D341Med (cell line): ENCODE measurements at regions not wholly inside any gene's neighbourhood (a gene's known extent, or its start where the extent isn't known, plus 50 kb on each side); places are given as distances from the start of the nearest gene placed in this dataset.

ENCODE experiments used
- DNase-seq: peaks from one replicate; pipeline ENCODE4 v3.0.0; 2012; ENCODE audit warnings: low spot score

DNA sequence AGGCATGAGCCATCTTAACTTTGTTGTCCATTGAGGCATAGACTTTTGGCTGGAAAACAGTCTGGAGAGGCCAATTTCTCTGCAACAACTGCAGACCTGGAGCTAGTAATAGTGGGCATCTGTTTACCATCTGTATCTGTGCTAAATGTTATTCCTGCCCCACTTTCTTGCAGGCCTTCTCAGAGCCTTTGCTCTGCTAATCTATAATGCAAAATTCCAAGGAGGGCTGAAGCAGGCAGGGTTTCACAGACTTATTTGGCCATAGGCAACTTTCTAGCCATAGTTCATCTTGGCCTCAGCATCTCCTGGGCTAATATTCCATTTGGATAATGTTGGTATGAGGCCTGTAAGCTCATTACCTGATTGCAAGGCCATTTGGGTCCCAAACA, 124.5 kb upstream of the CSF3R start:
- no peak for DNase-seq

DNA sequence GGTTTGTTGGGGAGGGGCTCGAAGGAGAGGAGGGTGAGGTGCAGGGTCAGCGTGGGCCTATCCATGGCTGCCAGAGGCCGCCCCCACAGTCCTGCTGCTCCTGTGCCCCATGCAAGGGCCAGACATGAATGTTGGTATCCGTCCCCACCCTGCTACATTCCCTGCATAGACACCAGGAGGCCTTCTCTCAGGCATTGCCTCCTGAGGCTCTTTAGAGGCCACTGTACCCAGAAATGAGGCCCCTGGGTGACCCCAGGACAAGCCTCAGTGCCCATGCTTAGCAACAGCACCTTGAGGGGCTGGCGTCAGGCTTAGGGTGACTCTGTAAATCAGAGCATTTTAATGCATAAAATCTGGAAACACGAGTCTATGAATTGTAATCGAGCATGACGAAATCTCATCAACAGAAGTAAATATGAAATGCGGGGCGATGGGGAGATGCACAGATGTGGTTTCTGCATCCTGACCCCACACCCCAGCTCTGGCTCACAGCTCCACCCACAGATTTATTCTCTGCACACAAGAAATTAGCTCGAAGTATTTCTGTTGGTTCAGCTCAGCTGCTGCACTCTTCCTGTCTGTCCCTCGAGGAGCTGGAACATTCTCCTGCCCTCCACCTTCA, 124.0 kb upstream of the CSF3R start:
- DNase-seq = no peak

DNA sequence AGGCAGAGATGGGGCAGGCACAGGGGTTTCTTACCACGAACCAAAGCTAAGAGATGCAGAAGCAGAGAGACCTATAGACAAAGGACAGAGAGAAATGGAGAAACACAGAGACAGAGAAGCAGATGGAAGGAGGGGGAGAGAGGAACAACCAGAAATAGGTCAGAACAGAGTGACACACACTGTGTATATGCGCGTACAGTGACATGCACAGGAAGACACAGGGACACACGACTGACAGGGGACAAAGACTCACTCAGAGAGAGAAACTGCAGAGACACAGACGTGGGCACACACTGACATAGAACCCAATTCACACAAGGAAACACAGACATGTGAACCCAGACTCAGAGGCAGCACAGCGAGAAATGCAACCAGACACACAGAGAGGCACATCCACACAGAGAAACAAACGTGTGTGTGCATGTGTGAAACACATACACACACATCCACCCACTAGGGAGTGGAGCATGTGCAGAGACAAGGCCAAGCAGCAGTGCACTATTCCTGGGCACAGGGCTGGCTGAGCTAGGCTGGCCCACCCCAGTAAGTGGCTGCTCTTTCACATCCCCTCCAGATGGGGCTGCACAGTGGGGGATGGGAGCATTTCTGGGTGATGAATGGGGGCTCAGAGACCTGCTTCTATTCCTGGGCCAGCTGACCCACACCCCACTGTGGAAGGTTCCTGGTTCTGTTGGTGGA, 123.4 kb upstream of the CSF3R start:
- DNase-seq = no peak

DNA sequence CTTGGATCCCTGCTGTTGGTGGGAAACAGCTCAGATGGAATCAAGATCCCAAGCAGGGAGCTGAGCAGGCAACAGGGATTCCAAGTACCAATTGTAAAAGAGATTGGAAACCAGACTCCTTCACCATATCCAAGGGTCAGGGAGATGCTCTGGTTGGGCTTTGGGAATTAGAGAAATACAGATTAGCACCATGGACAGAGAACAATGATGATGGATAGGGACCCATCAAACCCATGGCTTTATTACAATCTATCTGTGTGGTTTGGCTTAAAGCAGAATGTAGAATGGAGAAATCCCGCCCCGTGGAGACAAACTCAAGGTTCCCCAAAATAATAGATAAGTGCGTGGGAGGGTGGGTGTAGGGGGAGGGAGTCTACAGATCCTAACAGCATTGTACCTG, 120.7 kb upstream of the CSF3R start:
- DNase-seq = no peak

DNA sequence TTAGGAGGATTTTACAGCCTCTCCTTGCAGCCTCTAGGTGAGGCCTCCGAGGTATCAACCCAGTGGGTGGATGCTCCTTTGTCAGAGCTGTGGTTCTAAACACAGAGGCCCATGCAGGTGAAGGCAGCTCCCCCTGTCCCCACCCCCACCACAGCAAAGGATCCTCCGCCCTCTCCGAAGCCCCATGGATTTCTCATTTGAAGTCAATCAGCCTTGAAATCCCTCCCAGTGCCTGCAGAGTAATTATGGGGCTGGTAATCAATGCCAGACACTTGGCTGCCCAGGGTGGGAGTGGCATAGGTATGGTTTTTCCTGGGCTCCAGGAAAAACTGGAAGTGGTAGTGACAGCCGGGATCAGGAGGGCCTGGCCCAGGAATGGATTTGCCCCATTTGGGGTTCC, 119.5 kb upstream of the CSF3R start:
- DNase-seq = no peak

DNA sequence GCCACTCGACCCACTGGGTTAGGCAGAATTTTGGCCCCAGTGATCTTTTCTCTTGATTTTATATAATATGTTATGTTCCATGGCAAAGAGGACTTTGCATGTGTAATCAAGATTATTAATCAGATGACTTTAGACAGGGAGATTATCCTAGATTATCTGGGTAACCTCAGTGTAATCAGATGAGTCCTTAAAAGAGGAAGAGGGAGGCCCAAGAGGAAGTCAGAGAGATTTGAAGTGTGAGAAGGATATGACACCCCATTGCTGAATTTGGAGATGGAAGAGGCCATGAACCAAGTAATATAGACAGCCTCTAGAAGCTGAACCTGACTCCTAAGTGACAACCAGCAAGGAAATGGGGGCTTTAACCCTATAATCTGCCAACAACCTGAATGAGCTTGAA, 117.1 kb upstream of the CSF3R start:
- no peak for DNase-seq

DNA sequence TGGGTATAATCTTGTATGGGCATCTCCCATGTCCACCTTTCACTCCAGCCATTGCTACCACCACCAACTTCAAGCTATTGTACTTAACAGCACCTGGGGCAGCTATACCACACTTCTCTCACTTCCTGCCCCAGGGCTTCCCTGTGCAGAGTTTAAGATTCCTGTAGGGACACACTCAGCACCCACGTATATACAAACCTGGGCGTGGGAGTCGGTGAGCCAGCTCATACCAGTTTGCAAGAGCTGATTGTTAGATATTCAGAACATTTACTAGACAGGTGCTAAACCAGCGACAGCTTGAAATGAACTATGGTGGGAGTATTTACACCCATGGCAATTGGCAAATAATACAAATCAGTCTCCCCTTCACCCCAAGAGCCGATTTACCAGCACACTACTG, 114.8 kb upstream of the CSF3R start:
- DNase-seq = no peak

DNA sequence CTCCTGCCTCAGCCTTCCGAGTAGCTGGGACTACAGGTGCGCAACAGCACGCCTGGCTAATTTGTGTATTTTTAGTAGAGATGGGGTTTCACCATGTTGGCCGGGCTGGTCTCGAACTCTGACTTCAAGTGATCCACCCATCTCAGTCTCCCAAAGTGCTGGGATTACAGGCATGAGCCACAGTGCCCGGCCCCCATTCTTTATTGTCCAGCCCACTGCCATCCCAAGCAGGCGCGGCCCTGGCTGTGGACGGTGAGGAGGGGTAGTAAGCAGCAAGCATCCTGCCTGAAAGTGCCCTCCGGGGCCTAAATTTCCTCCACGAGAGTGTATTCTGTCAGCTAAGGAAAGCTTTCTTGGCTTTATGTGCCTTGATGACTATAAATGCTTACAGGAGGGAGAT, 113.2 kb upstream of the CSF3R start:
- DNase-seq = no peak

DNA sequence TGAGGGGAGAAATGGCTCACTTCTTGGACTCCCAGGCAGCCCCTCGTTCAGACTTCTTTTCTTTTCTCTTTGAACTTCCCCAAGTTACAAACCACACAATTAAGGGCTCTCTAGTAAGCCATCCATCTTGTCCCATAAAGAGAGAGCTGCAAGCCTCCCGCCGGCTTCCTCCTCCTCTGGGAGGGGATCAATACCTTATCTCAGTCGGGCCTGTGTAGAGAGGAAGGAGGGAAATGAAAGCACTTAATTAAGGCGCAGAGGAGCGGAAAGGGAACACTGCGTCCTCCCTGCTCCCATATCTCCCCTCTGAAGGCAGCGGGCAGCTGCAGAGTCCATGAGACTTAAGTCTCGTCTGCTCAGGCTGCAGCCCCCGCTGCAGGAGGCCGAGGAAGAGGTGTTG, 112.6 kb upstream of the CSF3R start:
- no peak for DNase-seq

DNA sequence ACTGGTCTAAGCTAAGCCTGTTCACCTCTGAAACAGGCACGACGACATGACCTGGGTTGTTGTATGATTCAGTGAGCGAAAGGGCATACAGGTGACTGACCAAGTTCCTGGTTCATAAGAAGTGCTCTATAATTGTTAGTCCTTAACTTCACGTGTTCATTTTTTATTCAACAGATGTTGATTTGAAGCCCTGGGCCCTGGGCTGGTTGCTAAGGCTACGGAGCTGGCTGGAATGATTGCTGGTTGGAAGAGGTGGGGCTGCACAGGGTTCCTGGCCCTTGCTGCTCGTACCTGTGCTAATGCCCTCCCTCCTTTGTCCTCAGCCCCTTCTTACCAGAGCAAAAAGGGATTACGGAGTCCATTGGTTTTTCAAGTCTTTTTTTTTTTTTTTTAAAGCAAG, 111.3 kb upstream of the CSF3R start:
- DNase-seq = no peak

DNA sequence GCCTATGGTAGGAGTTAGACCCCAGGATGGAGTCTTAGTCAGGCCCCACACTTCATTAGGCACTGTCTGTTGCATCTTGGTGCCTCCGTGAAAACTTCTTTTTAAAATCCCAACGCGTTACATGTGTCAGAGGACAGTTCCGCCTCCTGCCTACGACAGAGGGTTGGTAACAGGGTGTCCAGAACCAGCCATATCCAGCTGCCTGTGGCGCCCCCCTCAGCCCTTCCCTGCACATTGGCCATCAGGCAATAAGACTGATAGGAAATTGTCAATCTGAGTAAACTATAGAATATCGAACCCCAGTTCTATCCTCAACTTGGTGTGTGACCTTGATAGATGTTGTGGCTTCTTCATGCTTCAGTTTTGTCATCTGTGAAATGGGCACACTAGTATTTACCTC, 108.6 kb upstream of the CSF3R start:
- no peak for DNase-seq

DNA sequence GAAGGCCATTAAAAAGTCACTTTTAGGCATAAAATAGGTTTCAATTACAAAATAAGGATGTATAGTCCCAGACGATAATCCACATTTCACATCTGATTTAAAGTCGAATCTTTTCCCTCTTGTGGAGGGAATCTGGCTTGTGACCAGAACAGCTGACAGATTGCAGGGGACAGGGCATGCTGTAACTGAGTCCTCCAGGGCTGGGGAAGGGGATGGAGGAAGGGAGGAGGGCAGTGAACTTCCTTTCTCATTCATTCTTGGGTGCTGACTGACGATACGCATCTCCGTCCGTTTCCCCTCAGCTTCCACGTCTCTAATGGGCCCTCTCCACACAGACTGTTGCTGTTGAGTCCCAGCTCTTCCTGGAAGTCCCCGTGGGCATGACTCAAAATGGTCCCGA, 108.1 kb upstream of the CSF3R start:
- no peak for DNase-seq

DNA sequence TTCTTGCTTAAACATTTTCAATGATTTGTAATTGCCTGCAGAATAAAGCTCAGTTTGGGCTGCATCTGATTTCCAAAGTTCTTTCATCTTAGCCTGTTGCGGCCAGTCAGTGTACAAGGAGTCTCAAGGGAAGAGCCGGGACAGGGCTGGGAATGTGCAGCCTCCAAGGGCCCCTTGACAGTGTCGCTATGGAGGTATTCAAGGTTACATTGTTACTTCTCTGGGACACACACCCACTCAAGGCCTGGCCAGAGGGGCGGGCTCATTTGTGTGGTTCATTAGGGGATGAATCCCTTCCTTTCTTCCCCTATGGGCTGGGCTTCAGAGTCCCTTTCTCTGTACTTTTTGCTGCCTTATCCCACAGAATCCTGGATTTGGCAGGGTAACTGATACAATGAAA, 107.6 kb upstream of the CSF3R start:
- DNase-seq = no peak

DNA sequence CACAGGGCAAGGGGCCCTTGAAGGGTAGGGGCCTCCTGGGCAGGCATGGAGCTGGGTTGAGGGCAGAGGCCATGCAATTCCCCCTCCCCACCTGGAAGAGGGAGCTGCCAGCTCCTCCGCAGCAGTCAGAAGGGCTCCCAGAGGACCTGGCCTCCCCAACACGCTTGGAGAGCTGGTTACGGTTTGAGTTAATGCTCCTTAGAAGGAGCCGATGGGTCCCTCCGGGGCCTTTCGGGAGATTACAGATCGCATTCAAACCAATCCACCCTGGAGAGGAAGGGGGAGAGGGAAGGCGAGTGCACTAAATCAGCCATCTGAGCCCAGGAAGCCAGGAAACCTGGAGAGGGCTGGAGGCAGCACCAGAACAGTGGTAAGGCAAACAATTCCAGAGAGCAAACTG, 106.3 kb upstream of the CSF3R start:
- DNase-seq = peak; percentile 69

DNA sequence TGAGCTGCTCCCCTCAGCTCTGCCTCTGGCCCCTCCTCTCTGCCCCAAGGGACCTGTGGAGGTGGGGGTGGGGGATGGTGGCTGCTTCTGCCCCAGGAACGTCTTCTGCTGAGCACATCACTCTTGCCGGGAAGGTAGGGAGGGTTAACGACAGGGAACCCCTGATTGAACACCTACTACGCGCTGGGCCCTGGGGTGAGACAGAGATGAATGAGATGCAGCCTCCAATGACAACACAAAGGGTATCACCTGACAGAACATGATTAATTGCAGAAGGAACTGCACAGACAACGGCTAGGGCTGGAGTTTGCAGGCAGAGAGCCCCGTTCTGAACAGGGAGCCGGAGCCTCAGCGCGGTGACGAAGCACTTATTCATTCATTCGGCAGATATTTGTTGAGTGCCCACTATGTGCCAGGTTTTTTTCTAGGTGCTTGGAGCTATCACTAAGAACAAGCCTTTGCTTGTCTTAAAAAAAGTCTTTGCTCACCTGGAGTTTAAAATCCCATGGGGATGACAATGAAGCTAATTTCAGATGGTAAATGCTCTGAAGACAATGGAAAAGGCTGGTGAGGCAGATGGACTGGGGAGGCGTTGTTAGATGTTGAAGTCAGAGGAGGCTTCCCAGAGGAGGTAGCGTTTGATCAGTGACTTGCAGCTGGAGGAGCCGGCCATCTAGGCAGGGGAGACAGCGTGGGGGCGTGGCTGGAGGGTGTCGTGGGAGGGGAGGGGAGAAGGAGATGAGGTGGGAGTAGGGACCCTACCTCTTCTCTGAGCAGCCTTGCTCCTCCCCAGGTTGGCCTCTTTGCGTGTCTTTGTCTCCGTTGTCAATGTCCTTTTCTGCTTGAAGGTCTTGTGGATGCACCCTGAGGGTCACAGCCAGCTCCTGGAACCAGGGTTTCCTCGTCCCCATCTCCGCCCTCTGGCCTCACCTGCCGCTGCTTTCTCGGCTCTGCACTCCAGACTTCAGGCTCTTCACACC, 103.1 kb upstream of the CSF3R start:
- no peak for DNase-seq

DNA sequence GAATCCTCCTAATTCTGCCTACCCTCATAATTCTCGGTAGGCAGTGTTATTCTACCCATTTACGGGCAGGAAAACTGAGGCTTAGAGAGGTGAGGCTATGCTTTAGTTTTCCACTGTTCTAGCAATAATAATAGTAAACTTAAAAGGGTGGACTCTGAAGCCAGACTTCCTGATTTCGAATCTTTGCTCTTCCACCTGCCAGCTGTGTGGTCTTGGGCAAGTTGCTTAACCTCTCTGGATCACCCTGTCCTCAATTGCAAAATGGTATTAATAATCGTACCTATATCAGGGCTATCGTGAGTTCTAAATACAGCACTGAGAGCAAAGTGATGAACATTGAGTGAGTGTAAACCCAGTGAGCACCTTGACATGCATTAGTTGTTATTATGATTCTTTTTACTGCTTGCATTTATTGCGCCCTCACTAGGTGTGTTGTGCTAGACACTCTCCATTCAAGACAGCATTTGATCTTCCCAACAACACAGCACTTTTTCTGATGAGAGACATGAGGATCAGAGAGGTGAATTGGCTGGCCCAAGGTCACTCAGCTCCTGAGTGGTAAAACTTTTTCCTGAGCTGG, 102.3 kb upstream of the CSF3R start:
- no peak for DNase-seq

DNA sequence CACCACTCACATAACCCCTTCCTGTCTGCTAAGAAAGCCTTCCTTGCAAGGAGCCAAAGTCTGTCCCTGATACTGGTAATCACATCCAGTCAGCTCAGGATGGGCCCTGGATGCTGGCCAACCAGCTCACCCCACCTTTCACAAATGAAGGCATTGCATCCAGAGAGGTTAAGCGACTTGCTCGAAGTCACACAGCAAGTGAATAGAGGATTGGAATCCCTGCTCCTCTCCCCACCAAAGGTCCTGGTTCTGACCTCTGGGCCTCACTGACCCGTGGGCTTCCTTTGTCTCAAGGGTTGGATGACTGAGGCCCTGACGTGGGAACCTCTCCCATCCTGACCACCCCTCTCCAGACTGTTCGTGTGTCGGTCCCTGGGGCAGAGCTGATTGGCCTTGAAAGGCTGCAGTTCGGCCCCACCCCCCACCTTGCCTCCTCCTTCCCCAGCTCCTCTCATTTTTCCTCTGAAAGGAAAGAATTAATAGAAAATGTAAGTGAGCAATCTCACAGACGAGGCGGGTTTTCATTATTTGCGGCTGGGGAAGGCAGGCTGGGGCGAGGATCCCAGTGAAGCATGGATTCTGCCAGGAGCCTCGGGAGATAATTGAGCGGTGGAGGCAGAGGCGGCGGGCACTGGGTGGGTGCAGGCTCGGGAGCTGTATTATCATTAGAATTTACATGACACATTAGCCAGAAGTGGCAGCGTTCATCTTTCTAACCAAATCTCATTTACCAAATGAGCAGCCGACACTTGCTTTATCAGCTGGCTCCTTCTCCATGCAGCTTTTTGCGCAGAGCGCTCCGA, 101.5 kb upstream of the CSF3R start:
- DNase-seq = no peak

DNA sequence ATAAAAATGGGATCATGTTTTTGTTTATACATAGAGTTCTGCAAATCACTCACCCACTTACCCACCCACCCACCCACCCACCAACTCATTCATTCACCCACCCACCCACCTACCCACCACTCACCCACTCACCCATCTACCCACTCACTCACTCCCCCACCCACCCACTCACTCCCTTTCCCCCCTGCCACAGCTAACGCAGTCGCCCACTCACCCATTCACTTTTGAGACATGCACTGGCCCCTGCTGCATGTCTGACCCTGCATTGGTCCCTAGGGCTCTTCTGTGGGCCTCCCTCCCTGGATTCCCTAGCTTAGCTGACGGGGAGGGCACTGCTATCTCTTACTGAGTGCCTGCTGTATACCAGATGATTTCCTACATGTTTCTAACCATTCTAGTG, 100.4 kb upstream of the CSF3R start:
- DNase-seq = no peak

DNA sequence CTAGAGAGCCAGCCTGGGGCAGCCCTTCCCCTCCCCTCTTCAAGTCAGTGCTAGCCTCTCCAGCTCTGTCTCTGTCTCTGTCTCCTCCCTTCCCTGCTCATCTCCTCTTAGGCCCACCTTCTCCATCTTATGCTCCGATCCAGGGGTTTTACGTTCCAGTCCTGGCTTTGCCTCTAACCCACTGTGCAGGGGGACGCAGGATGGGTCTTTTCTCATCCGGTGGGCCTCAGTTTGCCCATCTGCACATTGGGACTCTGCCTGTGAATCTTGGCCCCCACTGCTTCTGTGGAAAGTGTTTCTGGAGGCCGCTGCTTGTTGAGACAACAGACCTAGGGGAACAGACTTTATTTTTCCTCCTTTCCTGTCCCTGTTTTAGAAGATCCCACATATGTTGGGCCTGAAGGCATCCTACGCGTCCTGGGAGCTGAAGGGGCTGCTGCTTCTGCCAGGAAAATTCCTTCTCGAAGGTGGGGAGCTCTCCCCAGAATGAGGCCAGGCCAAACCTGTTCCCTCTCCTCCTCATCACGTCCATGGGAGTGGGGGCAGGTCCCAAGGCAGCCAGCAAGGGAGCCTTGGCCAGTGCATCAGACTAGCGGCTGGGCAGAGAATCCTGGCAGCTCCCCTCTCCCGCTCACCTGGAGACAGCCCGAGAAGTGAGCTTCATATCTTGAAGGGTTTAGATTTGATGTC, 99.5 kb upstream of the CSF3R start:
- DNase-seq = no peak

DNA sequence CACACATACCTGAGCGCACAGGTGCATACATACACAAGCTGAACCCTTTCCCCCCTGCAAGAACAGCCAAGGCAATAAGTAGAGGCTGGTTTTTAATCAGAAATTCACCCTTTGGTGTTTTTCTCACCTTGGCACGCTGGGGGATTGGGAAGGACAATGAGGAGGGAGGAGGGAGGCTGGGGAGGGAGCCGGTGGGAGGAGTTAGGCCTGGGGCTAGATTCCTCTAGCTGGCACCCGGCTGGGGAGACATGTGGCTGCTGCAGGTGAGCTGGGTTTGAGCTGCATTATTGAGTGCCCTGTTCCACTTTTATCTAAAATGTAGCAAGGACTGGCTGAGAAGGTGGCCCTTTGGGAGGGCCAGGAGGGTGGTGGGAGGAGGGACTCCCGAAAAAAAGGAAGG, 97.8 kb upstream of the CSF3R start:
- DNase-seq = no peak

DNA sequence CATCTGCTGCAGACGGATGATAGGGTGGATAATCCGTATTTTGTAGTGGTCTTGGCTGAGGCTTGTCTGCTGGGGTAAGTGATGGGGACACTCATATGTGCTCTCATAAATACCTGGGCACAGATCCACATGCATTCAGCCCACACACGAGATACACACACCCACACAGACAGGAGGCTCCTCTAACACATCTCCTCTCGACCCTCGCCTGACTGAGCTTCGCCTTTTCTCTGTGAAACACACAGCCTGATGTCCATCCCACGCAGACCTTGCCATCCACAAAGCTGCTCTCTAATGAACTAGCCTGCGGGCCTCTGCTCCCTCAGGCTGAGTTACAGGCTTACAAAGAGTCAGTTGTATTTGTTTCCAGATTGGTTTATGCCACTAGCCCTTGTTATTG, 96.3 kb upstream of the CSF3R start:
- no peak for DNase-seq
